ENCODE measurements at regions not wholly inside any gene's neighbourhood (a gene's known extent, or its start where the extent isn't known, plus 50 kb on each side); places are given as distances from the start of the nearest gene placed in this dataset.
"Not testable (repeated sequence)": the region's sequence is repeated elsewhere in the genome, so short reads cannot be mapped to it uniquely, and the experiment has no call there.

DNA sequence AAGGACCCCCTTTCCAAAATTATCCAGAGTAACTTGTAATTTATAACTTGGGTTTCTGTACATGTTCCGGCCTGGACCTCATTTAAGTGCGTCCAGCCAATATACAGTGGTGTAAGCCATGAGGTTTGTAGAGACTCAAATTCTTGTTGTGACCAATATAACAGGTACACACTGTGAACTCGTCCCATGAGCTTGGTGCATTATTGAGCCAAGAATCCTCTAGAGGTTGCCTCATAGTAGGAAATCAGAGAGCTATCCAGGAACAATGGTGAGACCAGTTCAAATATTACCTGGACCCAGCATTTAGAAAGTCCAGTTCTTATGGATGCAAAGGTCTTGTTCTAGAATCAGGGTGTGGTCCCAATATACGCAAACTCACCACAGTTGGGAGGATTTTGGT lies 138.2 kb downstream of the NPIPB5 start:
- TF ChIP-seq Cebpa-rat (IDR thresholded peaks at IDR 0.05), result no peak
- H3K27me3 ChIP-seq, result no peaks in the 10 kb centered on the region; a peak in 1 of 22 replicates
- no peak overlapping the region for H3K4me3 ChIP-seq
- H3K4me1 ChIP-seq, result no peaks in the 10 kb centered on the region
- H3K9ac ChIP-seq, result no peak overlapping the region
- peaks cover 0 to 5% (median 0%) of the 10 kb centered on the region in 11 experiments; a peak in 1 of 22 replicates for H3K9me3 ChIP-seq (replicated peaks in 1 of 11)
- H4K20me1 ChIP-seq, result no peaks in the 10 kb centered on the region
- no peak overlapping the region for H3K4me2 ChIP-seq
- H3K27ac ChIP-seq, result no peak overlapping the region
- no peaks in the 10 kb centered on the region for H3K36me3 ChIP-seq

DNA sequence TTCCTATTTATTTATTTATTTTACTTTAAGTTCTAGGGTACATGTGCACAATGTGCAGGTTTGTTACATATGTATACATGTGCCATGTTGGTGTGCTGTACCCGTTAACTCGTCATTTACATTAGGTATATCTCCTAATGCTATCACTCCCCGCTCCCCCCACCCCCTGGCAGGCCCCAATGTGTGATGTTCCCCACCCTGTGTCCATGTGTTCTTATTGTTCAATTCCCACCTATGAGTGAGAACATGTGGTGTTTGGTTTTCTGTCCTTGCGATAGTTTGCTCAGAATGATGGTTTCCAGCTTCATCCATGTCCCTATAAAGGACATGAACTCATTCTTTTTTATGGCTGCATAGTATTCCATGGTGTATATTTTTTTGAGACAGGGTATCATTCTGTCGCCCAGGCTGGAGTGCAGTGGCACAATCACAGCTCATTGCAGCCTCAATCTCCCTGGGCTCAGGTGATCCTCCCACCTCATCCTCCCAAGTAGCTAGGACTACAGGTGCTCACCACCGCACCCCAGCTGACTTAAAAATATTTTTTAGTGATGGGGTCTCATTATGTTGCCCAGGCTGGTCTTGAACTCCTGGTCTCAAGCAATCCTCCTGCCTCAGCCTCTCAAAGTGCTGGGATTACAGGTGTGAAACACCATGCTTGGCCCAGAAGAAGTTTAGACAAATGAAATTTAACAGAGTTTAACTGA lies 140.6 kb downstream of the NPIPB5 start:
- H3K9ac ChIP-seq; H3K4me2 ChIP-seq; H3K9me3 ChIP-seq (replicated peaks in 1 of 11); H3K27me3 ChIP-seq; H3K4me1 ChIP-seq; H4K20me1 ChIP-seq; H3K4me3 ChIP-seq; H3K36me3 ChIP-seq; H3K27ac ChIP-seq: not testable (repeated sequence)

- peaks cover 0 to 5% (median 0%) of the 10 kb centered on the region in 11 experiments; a peak in 1 of 22 replicates for H3K9me3 ChIP-seq (replicated peaks in 1 of 11)
- no peaks in the 10 kb centered on the region for H4K20me1 ChIP-seq
- no peak overlapping the region for H3K4me3 ChIP-seq
- H3K4me1 ChIP-seq, result no peaks in the 10 kb centered on the region
- no peaks in the 10 kb centered on the region for H3K36me3 ChIP-seq
- no peak overlapping the region for H3K9ac ChIP-seq
- H3K4me2 ChIP-seq, result no peak overlapping the region
- no peak for TF ChIP-seq Cebpa-rat (IDR thresholded peaks at IDR 0.05)
- no peak overlapping the region for H3K27ac ChIP-seq
- H3K27me3 ChIP-seq, result no peaks in the 10 kb centered on the region
Observed at GRCh38 chr16:22652463-22652845, 141.8 kb downstream of the NPIPB5 start.

DNA sequence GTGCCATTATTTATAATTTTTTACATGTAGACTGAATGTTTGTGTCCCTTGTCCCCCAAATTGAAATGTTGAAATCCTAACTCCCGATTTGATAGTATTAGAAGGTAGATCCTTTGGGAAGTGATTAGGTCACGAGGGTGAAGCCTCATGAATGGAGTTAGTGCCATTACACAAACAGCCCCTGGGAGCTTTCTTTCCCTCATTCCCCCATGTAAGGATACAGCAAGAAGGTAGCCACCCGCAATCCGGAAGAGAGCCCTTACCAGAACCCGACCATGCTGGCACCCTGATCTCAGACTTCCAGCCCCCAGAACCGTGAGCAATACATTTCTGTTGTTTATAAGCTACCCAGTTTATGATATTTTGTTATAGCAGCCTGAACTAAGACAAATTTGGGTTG lies 143.2 kb downstream of the NPIPB5 start:
- Histone ChIP-seq H3K4me1 (no peaks in the 10 kb centered on the region), H3K4me3 (no peak overlapping the region), H3K4me2 (no peak overlapping the region), H3K9ac (no peak overlapping the region), H4K20me1 (no peaks in the 10 kb centered on the region), H3K27me3 (no peaks in the 10 kb centered on the region), H3K36me3 (no peaks in the 10 kb centered on the region), H3K9me3 (replicated peaks in 1 of 11) (peaks cover 0 to 5% (median 0%) of the 10 kb centered on the region in 11 experiments; a peak in 1 of 22 replicates), H3K27ac (no peak overlapping the region)
- no peak for TF ChIP-seq Cebpa-rat (IDR thresholded peaks at IDR 0.05)

DNA sequence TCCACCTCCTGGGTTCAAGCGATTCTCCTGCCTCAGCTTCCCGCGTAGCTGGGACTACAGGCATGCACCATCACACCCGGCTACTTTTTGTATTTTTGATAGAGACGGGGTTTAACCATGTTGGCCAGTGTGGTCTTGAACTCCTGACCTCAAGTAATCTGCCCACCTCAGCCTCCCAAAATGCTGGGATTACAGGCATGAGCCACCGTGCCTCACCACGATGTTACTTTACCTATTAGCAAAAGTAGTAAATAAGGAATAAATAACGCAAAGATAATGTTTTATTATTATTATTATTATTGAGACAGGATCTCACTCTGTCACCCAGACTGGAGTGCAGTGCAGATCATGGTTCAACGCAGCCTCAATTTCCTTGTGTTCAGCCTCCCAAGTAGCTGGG lies 145.9 kb downstream of the NPIPB5 start:
- H3K27me3 ChIP-seq; H3K4me3 ChIP-seq; H3K4me2 ChIP-seq; H3K36me3 ChIP-seq; H3K4me1 ChIP-seq; H3K9me3 ChIP-seq (replicated peaks in 1 of 11); H4K20me1 ChIP-seq; H3K9ac ChIP-seq; H3K27ac ChIP-seq: not testable (repeated sequence)

GRCh38 chr16:22659933-22660332 lies 149.2 kb downstream of the NPIPB5 start:
- no peak overlapping the region for H3K4me3 ChIP-seq
- H3K9ac ChIP-seq, result no peak overlapping the region
- H3K27ac ChIP-seq, result no peak overlapping the region
- H3K36me3 ChIP-seq, result no peaks in the 10 kb centered on the region
- 0 out of 20 replicates have a peak, but pooled peaks cover 0 to 7% (median 0%) of the 10 kb centered on the region in 10 experiments for H3K4me1 ChIP-seq
- H3K4me2 ChIP-seq, result no peak overlapping the region
- H3K9me3 ChIP-seq (replicated peaks in 1 of 11), result peaks cover 0 to 18% (median 0%) of the 10 kb centered on the region in 11 experiments; a peak in 4 of 22 replicates
- no peaks in the 10 kb centered on the region for H4K20me1 ChIP-seq
- no peak for TF ChIP-seq Cebpa-rat (IDR thresholded peaks at IDR 0.05)
- no peaks in the 10 kb centered on the region for H3K27me3 ChIP-seq

GRCh38 chr16:22660441-22661160 lies 149.9 kb downstream of the NPIPB5 start:
- H4K20me1 ChIP-seq, result no peaks in the 10 kb centered on the region
- no peak overlapping the region for H3K4me2 ChIP-seq
- 0 out of 20 replicates have a peak, but pooled peaks cover 0 to 7% (median 0%) of the 10 kb centered on the region in 10 experiments for H3K4me1 ChIP-seq
- no peak overlapping the region for H3K4me3 ChIP-seq
- no peaks in the 10 kb centered on the region for H3K36me3 ChIP-seq
- no peaks in the 10 kb centered on the region for H3K27me3 ChIP-seq
- no peak overlapping the region for H3K27ac ChIP-seq
- TF ChIP-seq Cebpa-rat (IDR thresholded peaks at IDR 0.05), result no peak
- H3K9ac ChIP-seq, result no peak overlapping the region
- H3K9me3 ChIP-seq (replicated peaks in 1 of 11), result peaks cover 0 to 18% (median 0%) of the 10 kb centered on the region in 11 experiments; a peak in 4 of 22 replicates

GRCh38 chr16:22661161-22661647 lies 150.5 kb downstream of the NPIPB5 start:
- Histone ChIP-seq H3K36me3 (no peaks in the 10 kb centered on the region), H3K4me1 (0 out of 20 replicates have a peak, but pooled peaks cover 0 to 7% (median 0%) of the 10 kb centered on the region in 10 experiments), H3K4me3 (no peak overlapping the region), H3K27ac (no peak overlapping the region), H3K27me3 (no peaks in the 10 kb centered on the region), H3K9ac (no peak overlapping the region), H4K20me1 (no peaks in the 10 kb centered on the region), H3K9me3 (replicated peaks in 1 of 11) (peaks cover 0 to 18% (median 0%) of the 10 kb centered on the region in 11 experiments; a peak in 4 of 22 replicates), H3K4me2 (no peak overlapping the region)
- TF ChIP-seq Cebpa-rat (IDR thresholded peaks at IDR 0.05), result no peak

DNA sequence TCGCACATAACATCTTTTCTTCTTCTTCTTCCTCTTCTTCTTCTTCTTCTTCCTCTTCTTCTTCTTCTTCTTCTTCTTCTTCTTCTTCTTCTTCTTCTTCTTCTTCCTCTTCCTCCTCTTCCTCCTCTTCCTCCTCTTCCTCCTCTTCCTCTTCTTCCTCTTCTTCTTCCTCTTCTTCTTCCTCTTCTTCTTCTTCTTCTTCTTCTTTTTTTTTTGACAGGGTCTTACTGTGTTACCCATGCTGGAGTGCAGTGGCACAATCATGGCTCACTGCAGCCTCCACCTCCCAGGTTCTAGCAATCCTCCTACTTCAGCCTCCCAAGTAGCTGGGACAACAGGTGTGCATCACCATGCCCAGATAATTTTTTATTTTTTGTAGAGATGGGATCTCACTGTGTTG lies 151.0 kb upstream of the HS3ST2 start:
- H3K36me3 ChIP-seq, H3K4me3 ChIP-seq, H3K4me1 ChIP-seq, H3K9ac ChIP-seq, H3K27ac ChIP-seq, H3K4me2 ChIP-seq, H3K27me3 ChIP-seq, H4K20me1 ChIP-seq: not testable (repeated sequence)
- peaks cover 0 to 18% (median 0%) of the 10 kb centered on the region in 11 experiments; a peak in 4 of 22 replicates for H3K9me3 ChIP-seq (replicated peaks in 1 of 11)
